SK-N-SH treated with all-trans-retinoic acid at 6 μM for 48 hours (cell line): ENCODE measurements at regions not wholly inside any gene's neighbourhood (a gene's known extent, or its start where the extent isn't known, plus 50 kb on each side); places are given as distances from the start of the nearest gene placed in this dataset.

ENCODE experiments used
- ARNTL ChIP-seq: fragments of 450-650 bp; formaldehyde crosslinking; IDR thresholded peaks from 2 replicates; pipeline ENCODE4 v1.5.0; 2020; ENCODE audit warnings: low read depth, mild to moderate bottlenecking, moderate library complexity, borderline replicate concordance
- BACH2 ChIP-seq: fragments of 250-450 bp; sonication (Bioruptor Pico); IDR thresholded peaks from 2 replicates; pipeline ENCODE4 v1.9.0; 2021; ENCODE audit warnings: mild to moderate bottlenecking, borderline replicate concordance
- CREB5 ChIP-seq: fragments of 250-450 bp; sonication (Bioruptor Pico); IDR thresholded peaks from 2 replicates; pipeline ENCODE4 v1.5.1; 2020; ENCODE audit warnings: low read depth, mild to moderate bottlenecking, moderate library complexity
- PATZ1 ChIP-seq: fragments of 250-450 bp; sonication (Bioruptor Pico); IDR thresholded peaks from 2 replicates; pipeline ENCODE4 v1.8.0; 2020; ENCODE audit warnings: mild to moderate bottlenecking, moderate library complexity, borderline replicate concordance
- SNAI2 ChIP-seq: fragments of 250-450 bp; sonication (Bioruptor Pico); IDR thresholded peaks from 2 replicates; pipeline ENCODE4 v1.5.0; 2020; ENCODE audit warnings: mild to moderate bottlenecking, moderate library complexity
- TCF4 ChIP-seq: fragments of 250-450 bp; sonication (Bioruptor Pico); IDR thresholded peaks from 2 replicates; pipeline ENCODE4 v1.8.0; 2021; ENCODE audit warnings: mild to moderate bottlenecking, moderate library complexity, borderline replicate concordance
- TSHZ2 ChIP-seq: fragments of 250-450 bp; sonication (Bioruptor Pico); IDR thresholded peaks from 2 replicates; pipeline ENCODE4 v1.5.0; 2020; ENCODE audit warnings: mild to moderate bottlenecking, moderate library complexity
- ZC3H10 ChIP-seq: fragments of 250-450 bp; sonication (Bioruptor Pico); IDR thresholded peaks from 2 replicates; pipeline ENCODE4 v1.5.1; 2021; ENCODE audit warnings: mild to moderate bottlenecking, moderate library complexity
- ZFP30 ChIP-seq: fragments of 450-650 bp; formaldehyde crosslinking; IDR thresholded peaks from 2 replicates; pipeline ENCODE4 v1.5.0; 2022; ENCODE audit warnings: mild to moderate bottlenecking, moderate library complexity
- ZNF70 ChIP-seq: fragments of 450-650 bp; formaldehyde crosslinking; IDR thresholded peaks from 2 replicates; pipeline ENCODE4 v1.5.0; 2020; ENCODE audit warnings: mild to moderate bottlenecking, moderate library complexity
- ZNF8 ChIP-seq: fragments of 450-650 bp; formaldehyde crosslinking; IDR thresholded peaks from 2 replicates; pipeline ENCODE4 v1.5.0; 2020; ENCODE audit warnings: mild to moderate bottlenecking, moderate library complexity

GRCh38 chr7:130951976-130952876 is 218.2 kb upstream of the KLF14 start:
- TF ChIP-seq CREB5 (no peak), BACH2 (no peak), ARNTL (CRISPR knock-in tag) (no peak), ZNF8 (CRISPR knock-in tag) (no peak), ZFP30 (CRISPR knock-in tag) (no peak), ZC3H10 (CRISPR knock-in tag) (no peak), PATZ1 (CRISPR knock-in tag) (no peak), ZNF70 (no peak), TCF4 (CRISPR knock-in tag) (no peak), SNAI2 (CRISPR knock-in tag) (no peak), TSHZ2 (CRISPR knock-in tag) (no peak)
